Tibial nerve (tissue), 4 donors: ENCODE measurements at regions not wholly inside any gene's neighbourhood (a gene's known extent, or its start where the extent isn't known, plus 50 kb on each side); places are given as distances from the start of the nearest gene placed in this dataset.

Experiments used
- DNase-seq, 2 donors: peaks; one replicate each; pipeline ENCODE4 v3.0.0-alpha.2; 2019; ENCODE audit warnings: low spot score in 2 of 2
- H3K27ac ChIP-seq, 4 donors: fragments of 200-600 bp; sonication (generic) in 3 of 4; one replicate each; pipeline ENCODE4 v1.5.1; 2017 to 2019; ENCODE audit warnings: mild to moderate bottlenecking in 1 of 4
- H3K27me3 ChIP-seq, 2 donors: fragments of 200-600 bp; sonication (generic) in 1 of 2; one replicate each; pipeline versions ENCODE4 v1.5.1 to v1.6.0; 2017 to 2019
- H3K36me3 ChIP-seq, 3 donors: fragments of 200-600 bp; sonication (generic); one replicate each; pipeline ENCODE4 v1.5.1; 2018 to 2019
- H3K4me1 ChIP-seq, 4 donors: fragments of 200-600 bp; sonication (generic) in 3 of 4; one replicate each; pipeline ENCODE4 v1.5.1; 2017 to 2019
- H3K4me3 ChIP-seq, 4 donors: fragments of 200-600 bp; sonication (generic) in 3 of 4; one replicate each; pipeline ENCODE4 v1.5.1; 2017 to 2019; ENCODE audit warnings: mild to moderate bottlenecking in 1 of 4, moderate library complexity in 1 of 4
- H3K9me3 ChIP-seq, 4 donors: fragments of 200-600 bp; sonication (generic) in 3 of 4; one replicate each; pipeline ENCODE4 v1.5.1; 2017 to 2019
- EP300 ChIP-seq, 2 donors: sonication (generic); formaldehyde crosslinking; IDR thresholded peaks; one replicate each; pipeline ENCODE4 v1.6.1; 2017; ENCODE audit warnings: antibody characterized with exemption in 2 of 2, mild to moderate bottlenecking in 1 of 2
- POLR2A ChIP-seq, 2 donors: fragments of 450-650 bp; IDR thresholded peaks; one replicate each; pipeline ENCODE4 v1.6.1; 2017; ENCODE audit warnings: antibody characterized with exemption in 2 of 2, mild to moderate bottlenecking in 2 of 2, moderate library complexity in 2 of 2
- whole genome bisulfite sequencing, 2 donors: methylation state at CpG; one replicate each; pipeline ENCODE4 v1.1.5; 2018; 5-methylcytosine and 5-hydroxymethylcytosine counted together
- TF ChIP-seq, protein P1 (sequence below), 5 experiments: fragments of 200-600 bp in 3 of 5; fragments of 450-650 bp in 2 of 5; sonication (generic) in 3 of 5; IDR thresholded peaks; one replicate each; pipeline ENCODE4 v1.5.1; 2016 to 2019; ENCODE audit warnings: antibody characterized with exemption in 5 of 5, mild to moderate bottlenecking in 3 of 5, moderate library complexity in 2 of 5

DNA sequence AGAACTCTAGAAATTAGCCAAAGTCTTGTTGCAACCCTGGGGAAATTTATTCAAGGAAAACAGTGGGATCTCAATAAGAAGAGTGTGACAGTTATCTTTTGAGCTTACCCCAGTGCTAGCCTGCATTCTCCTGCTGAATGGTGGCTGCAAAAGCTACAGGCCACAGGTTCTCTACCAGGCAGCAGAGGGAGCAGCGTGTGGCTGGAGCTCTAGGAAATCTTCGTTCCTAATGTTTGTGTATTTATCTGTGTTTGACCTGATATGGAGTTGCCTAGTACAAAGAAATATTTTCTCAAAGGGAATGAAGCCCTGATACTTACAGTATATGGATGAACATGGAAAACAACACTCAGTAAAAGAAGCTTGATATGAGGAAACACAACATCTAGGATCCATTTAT, 1100.6 kb downstream of the NLGN4Y start:
- peaks cover 0 to 10% (median 0%) of the 10 kb centered on the region in 4 donors for H3K9me3 ChIP-seq
- no peaks in the 10 kb centered on the region for H3K27me3 ChIP-seq
- H3K27ac ChIP-seq = no peak overlapping the region
- no peaks in the 10 kb centered on the region for H3K4me1 ChIP-seq
- H3K4me3 ChIP-seq = no peak overlapping the region
- H3K36me3 ChIP-seq = no peaks in the 10 kb centered on the region
- 53% methylated on average over 2 of the region's 2 CpGs; no CpG with 5 or more reads in 1 of the 2 donors for WGBS, 2 donors
- no peak for DNase-seq
- TF ChIP-seq, protein P1, sequence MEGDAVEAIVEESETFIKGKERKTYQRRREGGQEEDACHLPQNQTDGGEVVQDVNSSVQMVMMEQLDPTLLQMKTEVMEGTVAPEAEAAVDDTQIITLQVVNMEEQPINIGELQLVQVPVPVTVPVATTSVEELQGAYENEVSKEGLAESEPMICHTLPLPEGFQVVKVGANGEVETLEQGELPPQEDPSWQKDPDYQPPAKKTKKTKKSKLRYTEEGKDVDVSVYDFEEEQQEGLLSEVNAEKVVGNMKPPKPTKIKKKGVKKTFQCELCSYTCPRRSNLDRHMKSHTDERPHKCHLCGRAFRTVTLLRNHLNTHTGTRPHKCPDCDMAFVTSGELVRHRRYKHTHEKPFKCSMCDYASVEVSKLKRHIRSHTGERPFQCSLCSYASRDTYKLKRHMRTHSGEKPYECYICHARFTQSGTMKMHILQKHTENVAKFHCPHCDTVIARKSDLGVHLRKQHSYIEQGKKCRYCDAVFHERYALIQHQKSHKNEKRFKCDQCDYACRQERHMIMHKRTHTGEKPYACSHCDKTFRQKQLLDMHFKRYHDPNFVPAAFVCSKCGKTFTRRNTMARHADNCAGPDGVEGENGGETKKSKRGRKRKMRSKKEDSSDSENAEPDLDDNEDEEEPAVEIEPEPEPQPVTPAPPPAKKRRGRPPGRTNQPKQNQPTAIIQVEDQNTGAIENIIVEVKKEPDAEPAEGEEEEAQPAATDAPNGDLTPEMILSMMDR (IDR thresholded peaks at IDR 0.05) = no peak
- no peak for TF ChIP-seq EP300 (IDR thresholded peaks at IDR 0.05)
- TF ChIP-seq POLR2A (IDR thresholded peaks at IDR 0.05) = no peak

DNA sequence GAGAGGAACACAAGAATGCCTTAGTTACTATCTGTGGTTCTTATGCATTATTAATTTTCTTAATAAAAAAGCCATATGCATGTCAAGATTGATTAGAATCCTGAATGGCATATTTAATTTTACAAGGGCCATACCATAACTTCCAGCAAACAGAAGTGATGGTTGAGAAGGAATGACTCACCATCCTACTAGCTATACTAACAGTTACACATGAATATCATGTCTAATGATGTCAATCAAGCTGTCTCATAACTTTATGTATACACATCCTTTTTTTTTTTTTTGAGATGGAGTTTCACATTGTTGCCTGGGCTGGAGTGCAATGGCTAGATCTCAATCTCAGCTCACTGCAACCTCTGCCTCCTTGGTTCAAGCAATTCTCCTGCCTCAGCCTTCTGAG, 1123.9 kb downstream of the NLGN4Y start:
- Histone ChIP-seq H3K4me3 (no peak overlapping the region), H3K27ac (no peak overlapping the region), H3K9me3 (no peaks in the 10 kb centered on the region), H3K27me3 (no peaks in the 10 kb centered on the region), H3K36me3 (no peaks in the 10 kb centered on the region), H3K4me1 (no peaks in the 10 kb centered on the region)
- TF ChIP-seq, protein P1 (IDR thresholded peaks at IDR 0.05) = no peak
- TF ChIP-seq POLR2A (IDR thresholded peaks at IDR 0.05) (no peak), EP300 (IDR thresholded peaks at IDR 0.05) (no peak)
- no peak for DNase-seq

DNA sequence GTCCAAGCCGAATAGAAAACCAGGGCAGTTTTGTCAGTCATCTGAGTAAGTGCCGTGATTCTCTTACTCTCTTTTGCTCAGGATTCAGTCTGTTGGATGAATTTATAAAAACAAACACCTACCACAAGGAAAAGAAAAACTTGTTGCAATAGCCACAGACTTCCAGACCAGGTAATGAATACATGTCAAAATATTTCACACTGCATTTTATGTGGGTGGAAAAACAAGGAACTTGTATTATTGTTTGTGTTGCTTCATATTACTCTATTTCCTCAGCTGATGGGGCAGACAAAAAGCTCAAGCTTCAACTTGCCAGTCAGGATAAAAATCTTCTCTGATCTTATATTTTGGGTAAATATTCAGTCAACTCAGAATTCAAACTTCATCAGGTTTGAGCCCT, 1125.7 kb downstream of the NLGN4Y start:
- H3K4me3 ChIP-seq = no peak overlapping the region
- H3K9me3 ChIP-seq = no peaks in the 10 kb centered on the region
- H3K27ac ChIP-seq = no peak overlapping the region
- no peaks in the 10 kb centered on the region for H3K36me3 ChIP-seq
- no peaks in the 10 kb centered on the region for H3K27me3 ChIP-seq
- H3K4me1 ChIP-seq = no peaks in the 10 kb centered on the region
- no peak for TF ChIP-seq EP300 (IDR thresholded peaks at IDR 0.05)
- TF ChIP-seq, protein P1 (IDR thresholded peaks at IDR 0.05) = no peak
- no peak for TF ChIP-seq POLR2A (IDR thresholded peaks at IDR 0.05)
- no peak for DNase-seq
- 73% methylated on average over 2 of the region's 2 CpGs; no CpG with 5 or more reads in 1 of the 2 donors for WGBS, 2 donors

DNA sequence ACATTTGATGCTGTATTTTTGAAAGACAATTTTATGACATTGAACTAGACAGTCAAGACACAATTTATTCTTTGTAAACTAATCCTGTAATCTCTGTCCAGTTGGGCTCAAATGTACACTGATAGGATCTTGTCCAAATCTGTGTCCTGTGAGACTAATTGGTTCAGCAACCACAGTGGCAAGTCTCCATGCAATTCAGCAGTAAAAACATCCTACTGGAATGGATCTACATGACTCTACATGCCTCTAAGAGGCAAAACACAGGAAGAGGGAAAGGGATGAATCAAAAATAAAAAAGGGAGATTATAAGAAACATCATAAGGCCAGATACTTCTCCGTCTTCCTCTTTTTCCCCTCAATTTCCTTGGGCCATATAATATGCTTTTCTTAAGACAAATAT, 1164.2 kb downstream of the NLGN4Y start:
- WGBS, 2 donors = 76% methylated on average over 1 of the region's 1 CpG; no CpG with 5 or more reads in 1 of the 2 donors

DNA sequence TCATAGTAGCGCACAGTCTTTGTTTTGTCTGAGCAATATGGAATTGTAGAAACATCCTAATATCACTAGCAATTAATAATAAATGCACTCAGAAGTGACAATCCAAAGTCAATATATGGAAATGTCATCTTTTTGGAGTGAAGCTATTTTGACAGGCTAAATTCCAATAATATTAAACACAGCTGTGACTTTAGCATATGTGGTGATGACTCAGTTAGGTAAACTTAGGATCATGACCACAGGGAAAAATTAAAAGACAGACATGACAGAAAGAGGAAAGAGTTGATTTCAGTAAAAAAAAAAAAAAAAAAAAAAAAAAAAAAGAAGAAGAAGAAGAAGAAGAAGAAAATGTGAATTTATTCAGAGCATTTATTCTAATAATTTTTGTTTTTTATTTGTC, 1165.7 kb downstream of the NLGN4Y start:
- Histone ChIP-seq H3K9me3 (no peaks in the 10 kb centered on the region), H3K36me3 (no peaks in the 10 kb centered on the region), H3K27ac (no peak overlapping the region), H3K4me3 (no peak overlapping the region), H3K4me1 (no peaks in the 10 kb centered on the region), H3K27me3 (no peaks in the 10 kb centered on the region)
- TF ChIP-seq POLR2A (IDR thresholded peaks at IDR 0.05) (no peak), EP300 (IDR thresholded peaks at IDR 0.05) (no peak)
- TF ChIP-seq, protein P1 (IDR thresholded peaks at IDR 0.05) = no peak
- WGBS, 2 donors = 63% methylated on average over 1 of the region's 1 CpG; no CpG with 5 or more reads in 1 of the 2 donors
- no peak for DNase-seq

More for the DNA sequence above, 1164.2 kb downstream of the NLGN4Y start:
- TF ChIP-seq EP300 (IDR thresholded peaks at IDR 0.05) (no peak), POLR2A (IDR thresholded peaks at IDR 0.05) (no peak)
- TF ChIP-seq, protein P1 (IDR thresholded peaks at IDR 0.05) = no peak
- H3K9me3 ChIP-seq = no peaks in the 10 kb centered on the region
- H3K4me1 ChIP-seq = no peaks in the 10 kb centered on the region
- H3K27me3 ChIP-seq = no peaks in the 10 kb centered on the region
- no peak overlapping the region for H3K27ac ChIP-seq
- no peaks in the 10 kb centered on the region for H3K36me3 ChIP-seq
- H3K4me3 ChIP-seq = no peak overlapping the region
- DNase-seq = no peak
